Loucy (cell line): ENCODE measurements at regions not wholly inside any gene's neighbourhood (a gene's known extent, or its start where the extent isn't known, plus 50 kb on each side); places are given as distances from the start of the nearest gene placed in this dataset.

ENCODE experiments used
- H2AFZ ChIP-seq: fragments of 200-600 bp; sonication (generic); 2 replicates; pipeline ENCODE4 v1.6.0; 2016; ENCODE audit warnings: antibody characterized with exemption, mild to moderate bottlenecking, low read length, moderate library complexity
- H3F3A ChIP-seq: fragments of 200-600 bp; 2 replicates; pipeline ENCODE4 v1.6.0; 2016; ENCODE audit warnings: antibody characterized with exemption, low read depth, mild to moderate bottlenecking
- H3K27me3 ChIP-seq: fragments of 200-600 bp; sonication (generic); 2 replicates; pipeline ENCODE4 v1.6.1; 2014; ENCODE audit warnings: low read length, mild to moderate bottlenecking; ENCODE audit not compliant: insufficient read depth, poor library complexity, severe bottlenecking
- H3K36me3 ChIP-seq: fragments of 200-600 bp; sonication (generic); 2 replicates; pipeline ENCODE4 v1.6.1; 2016; ENCODE audit warnings: low read length; ENCODE audit not compliant: insufficient read depth
- H3K4me1 ChIP-seq: fragments of 200-600 bp; sonication (generic); 2 replicates; pipeline ENCODE4 v1.5.1; 2014; ENCODE audit warnings: low read length, mild to moderate bottlenecking; ENCODE audit not compliant: insufficient read depth, poor library complexity, severe bottlenecking
- H3K4me2 ChIP-seq: fragments of 200-600 bp; sonication (generic); 2 replicates; pipeline ENCODE4 v1.6.0; 2014; ENCODE audit warnings: antibody characterized with exemption, low read length, low read depth, mild to moderate bottlenecking; ENCODE audit not compliant: poor library complexity, severe bottlenecking
- H3K4me3 ChIP-seq: fragments of 200-600 bp; sonication (generic); 2 replicates; pipeline ENCODE4 v1.5.1; 2014; ENCODE audit warnings: low read length, mild to moderate bottlenecking, mixed read lengths; ENCODE audit not compliant: poor library complexity, severe bottlenecking
- H3K79me2 ChIP-seq: fragments of 200-600 bp; sonication (generic); 2 replicates; pipeline ENCODE4 v1.6.1; 2014; ENCODE audit warnings: low read length; ENCODE audit not compliant: insufficient read depth
- H3K9ac ChIP-seq: fragments of 200-600 bp; sonication (generic); 2 replicates; pipeline ENCODE4 v1.6.0; 2014; ENCODE audit warnings: mild to moderate bottlenecking, low read depth, low read length, moderate library complexity; ENCODE audit not compliant: poor library complexity, severe bottlenecking
- H3K9me2 ChIP-seq: fragments of 200-600 bp; sonication (generic); replicated peaks from 2 replicates; pipeline ENCODE4 v1.6.1; 2016; ENCODE audit warnings: low read depth, low read length, mixed read lengths
- H3K9me3 ChIP-seq: fragments of 200-600 bp; sonication (generic); 2 replicates; pipeline ENCODE4 v1.6.1; 2014; ENCODE audit warnings: mild to moderate bottlenecking, antibody characterized with exemption, low read length, low read depth; ENCODE audit not compliant: insufficient read depth
- H4K20me1 ChIP-seq: fragments of 200-600 bp; sonication (generic); 2 replicates; pipeline ENCODE4 v1.6.0; 2014; ENCODE audit warnings: antibody characterized with exemption, low read length, mild to moderate bottlenecking; ENCODE audit not compliant: insufficient read depth, poor library complexity, severe bottlenecking
- EZH2phosphoT487 ChIP-seq: fragments of 200-600 bp; IDR thresholded peaks from 2 replicates; pipeline ENCODE4 v1.6.1; 2018; ENCODE audit warnings: antibody characterized with exemption, mild to moderate bottlenecking, moderate library complexity, borderline replicate concordance
- TF ChIP-seq, protein P1 (sequence below): fragments of 200-600 bp; sonication (generic); conservative IDR thresholded peaks from 2 replicates; pipeline ENCODE4 v1.5.1; 2014; ENCODE audit warnings: mild to moderate bottlenecking, antibody characterized with exemption, low read length

DNA sequence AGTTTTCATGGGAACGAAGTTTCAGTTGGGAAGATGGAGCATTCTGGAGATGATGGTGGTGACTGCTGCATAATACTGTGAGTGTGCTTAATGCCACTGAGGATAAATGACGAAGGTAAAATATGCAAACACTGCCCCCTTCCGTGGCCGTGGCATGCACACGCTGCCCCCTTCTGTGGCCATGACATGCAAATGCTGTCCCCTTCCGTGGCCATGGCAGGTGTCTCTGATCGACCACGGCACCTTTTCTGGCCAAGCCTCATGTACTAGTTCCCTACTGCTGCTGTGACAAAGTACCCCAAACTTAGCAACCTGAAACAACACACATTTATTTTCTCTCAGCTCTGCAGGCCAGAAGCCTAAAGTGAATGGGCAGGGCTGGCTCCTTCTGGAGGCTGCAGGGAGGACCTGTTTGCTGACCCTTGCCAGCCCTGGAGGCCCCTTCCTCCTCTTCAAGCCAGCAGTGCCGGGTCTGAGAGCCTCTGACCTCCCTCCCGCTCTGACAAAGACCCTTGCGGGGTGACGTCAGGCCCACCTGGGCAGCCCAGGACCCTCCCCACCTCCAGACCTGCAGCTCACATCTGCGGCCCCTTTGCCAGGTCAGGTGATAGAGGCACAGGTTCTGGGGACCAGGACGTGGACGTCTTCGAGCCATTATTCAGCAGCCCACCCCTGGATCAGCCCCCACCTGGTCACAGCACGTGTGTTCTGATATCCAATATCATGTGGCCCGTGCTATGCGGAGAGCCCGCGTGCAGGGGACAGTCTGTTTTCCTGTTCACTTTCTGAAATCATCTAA is 82.0 kb downstream of the MICALL2 start:
- Histone ChIP-seq H4K20me1 (no peaks in the 10 kb centered on the region), H3K79me2 (no peaks in the 10 kb centered on the region), H3K4me1 (no peaks in the 10 kb centered on the region), H3K9me3 (no peaks in the 10 kb centered on the region), H3F3A (no peaks in the 10 kb centered on the region), H3K9ac (no peak overlapping the region), H2AFZ (no peak overlapping the region), H3K4me2 (no peak overlapping the region), H3K4me3 (no peak overlapping the region), H3K27me3 (no peaks in the 10 kb centered on the region), H3K9me2 (no peaks in the 10 kb centered on the region), H3K36me3 (no peaks in the 10 kb centered on the region)
- no peak for TF ChIP-seq EZH2phosphoT487
- TF ChIP-seq, protein P1, sequence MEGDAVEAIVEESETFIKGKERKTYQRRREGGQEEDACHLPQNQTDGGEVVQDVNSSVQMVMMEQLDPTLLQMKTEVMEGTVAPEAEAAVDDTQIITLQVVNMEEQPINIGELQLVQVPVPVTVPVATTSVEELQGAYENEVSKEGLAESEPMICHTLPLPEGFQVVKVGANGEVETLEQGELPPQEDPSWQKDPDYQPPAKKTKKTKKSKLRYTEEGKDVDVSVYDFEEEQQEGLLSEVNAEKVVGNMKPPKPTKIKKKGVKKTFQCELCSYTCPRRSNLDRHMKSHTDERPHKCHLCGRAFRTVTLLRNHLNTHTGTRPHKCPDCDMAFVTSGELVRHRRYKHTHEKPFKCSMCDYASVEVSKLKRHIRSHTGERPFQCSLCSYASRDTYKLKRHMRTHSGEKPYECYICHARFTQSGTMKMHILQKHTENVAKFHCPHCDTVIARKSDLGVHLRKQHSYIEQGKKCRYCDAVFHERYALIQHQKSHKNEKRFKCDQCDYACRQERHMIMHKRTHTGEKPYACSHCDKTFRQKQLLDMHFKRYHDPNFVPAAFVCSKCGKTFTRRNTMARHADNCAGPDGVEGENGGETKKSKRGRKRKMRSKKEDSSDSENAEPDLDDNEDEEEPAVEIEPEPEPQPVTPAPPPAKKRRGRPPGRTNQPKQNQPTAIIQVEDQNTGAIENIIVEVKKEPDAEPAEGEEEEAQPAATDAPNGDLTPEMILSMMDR: no peak

DNA sequence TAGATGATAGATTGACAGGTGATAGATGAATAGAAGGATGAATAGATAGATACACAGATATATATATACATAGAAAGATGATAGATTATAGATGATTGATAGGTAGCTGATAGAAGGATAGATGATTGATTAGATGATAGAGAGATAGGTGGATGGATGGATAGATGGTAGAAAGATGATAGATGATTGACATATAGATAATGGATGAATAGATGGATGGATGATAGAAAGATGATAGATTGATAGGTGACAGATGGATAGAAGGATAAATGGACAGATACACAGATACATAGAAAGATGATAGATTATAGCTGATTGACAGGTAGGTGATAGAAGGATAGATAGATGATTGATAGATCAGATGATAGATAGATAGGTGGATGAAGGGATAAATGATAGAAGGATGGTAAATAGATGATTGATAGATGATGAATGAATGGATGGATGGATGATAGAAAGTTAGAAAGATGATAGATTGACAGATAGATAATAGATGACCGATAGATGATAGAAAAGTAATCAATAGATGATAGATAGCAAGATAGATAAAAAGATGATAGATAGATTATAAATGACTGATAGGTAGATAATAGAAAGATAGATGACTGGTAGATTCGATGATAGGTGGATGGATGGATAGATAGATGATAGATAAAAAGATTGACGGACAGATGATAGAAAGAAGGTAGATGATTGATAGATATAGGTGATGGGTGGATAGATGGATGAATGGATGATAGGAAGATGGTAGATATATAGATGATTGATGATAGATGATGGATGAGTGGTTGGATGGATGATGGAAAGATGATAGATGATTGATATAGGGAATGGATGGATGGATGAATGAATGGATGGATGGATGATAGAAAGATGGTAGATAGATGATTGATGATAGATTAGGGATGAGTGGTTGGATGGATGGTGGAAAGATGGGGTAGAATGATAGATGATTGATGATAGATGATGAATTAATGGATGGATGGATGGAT is 80.4 kb downstream of the MICALL2 start:
- TF ChIP-seq, protein P1: no peak
- TF ChIP-seq EZH2phosphoT487: no peak

DNA sequence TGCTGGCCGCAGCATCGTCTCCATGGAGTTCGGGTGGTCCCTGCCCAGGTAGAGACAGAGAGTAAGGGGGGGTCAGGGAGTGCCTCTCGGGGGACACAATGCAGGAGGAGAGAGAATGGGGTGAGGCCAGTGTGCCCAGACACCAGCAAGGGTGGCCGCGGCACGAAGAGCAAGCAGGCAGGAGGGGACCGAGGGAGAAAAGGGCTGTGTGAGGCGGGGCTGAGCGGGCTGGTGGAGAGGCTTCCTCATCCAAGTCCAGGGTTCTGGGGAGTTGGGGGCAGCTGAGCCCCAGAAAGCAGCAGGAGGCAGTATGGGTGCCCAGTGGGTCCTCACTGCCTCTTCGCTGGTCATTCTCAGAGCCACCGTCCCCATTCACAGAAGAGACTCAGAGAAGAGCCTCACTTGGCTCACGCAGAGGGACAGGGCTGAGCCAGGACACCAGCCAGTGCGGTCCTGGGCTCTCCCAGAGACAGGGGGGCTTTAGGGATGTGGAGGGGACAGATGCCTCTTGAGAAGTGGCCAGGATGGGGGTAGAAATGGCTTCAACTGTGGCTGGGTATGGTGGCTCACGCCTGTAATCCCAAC is 78.9 kb downstream of the MICALL2 start:
- Histone ChIP-seq H4K20me1 (no peaks in the 10 kb centered on the region), H3K36me3 (no peaks in the 10 kb centered on the region), H3K27me3 (no peaks in the 10 kb centered on the region), H3K9me3 (no peaks in the 10 kb centered on the region), H3F3A (no peaks in the 10 kb centered on the region), H3K4me3 (no peak overlapping the region), H2AFZ (no peak overlapping the region), H3K4me2 (no peak overlapping the region), H3K9ac (no peak overlapping the region), H3K9me2 (no peaks in the 10 kb centered on the region), H3K4me1 (no peaks in the 10 kb centered on the region), H3K79me2 (no peaks in the 10 kb centered on the region)
- no peak for TF ChIP-seq EZH2phosphoT487
- TF ChIP-seq, protein P1: no peak

More for the DNA sequence above, 80.4 kb downstream of the MICALL2 start:
- Histone ChIP-seq H3K4me1 (no peaks in the 10 kb centered on the region), H3K36me3 (no peaks in the 10 kb centered on the region), H3K4me2 (no peak overlapping the region), H3K9me3 (no peaks in the 10 kb centered on the region), H3K27me3 (no peaks in the 10 kb centered on the region), H3F3A (no peaks in the 10 kb centered on the region), H3K9me2 (no peaks in the 10 kb centered on the region), H4K20me1 (no peaks in the 10 kb centered on the region), H2AFZ (no peak overlapping the region), H3K4me3 (no peak overlapping the region), H3K79me2 (no peaks in the 10 kb centered on the region), H3K9ac (no peak overlapping the region)
